SK-N-SH (cell line): ENCODE measurements at regions not wholly inside any gene's neighbourhood (a gene's known extent, or its start where the extent isn't known, plus 50 kb on each side); places are given as distances from the start of the nearest gene placed in this dataset.

Source experiments
- FOSL2 ChIP-seq: IDR thresholded peaks from 2 replicates; pipeline ENCODE4 v1.4.0; 2012; ENCODE audit warnings: low read depth, mild to moderate bottlenecking, moderate library complexity, borderline replicate concordance
- POLR2AphosphoS5 ChIP-seq: IDR thresholded peaks from 2 replicates; pipeline ENCODE4 v1.6.1; 2012; ENCODE audit warnings: low read depth, low read length
- SIN3A ChIP-seq: IDR thresholded peaks from 2 replicates; pipeline ENCODE4 v1.6.1; 2012; ENCODE audit warnings: low read depth, mild to moderate bottlenecking, low read length, moderate library complexity, borderline replicate concordance
- SMC3 ChIP-seq: IDR thresholded peaks from 2 replicates; pipeline ENCODE4 v1.6.1; 2012; ENCODE audit warnings: low read depth, low read length, improper control_type of control experiment
- YY1 ChIP-seq: IDR thresholded peaks from 2 replicates; pipeline ENCODE4 v1.4.0; 2012; ENCODE audit warnings: low read depth, mild to moderate bottlenecking
- TF ChIP-seq, protein P1 (sequence below): fragments of 200-600 bp; sonication (generic); IDR thresholded peaks from 2 replicates; pipeline ENCODE4 v1.6.1; 2017; ENCODE audit warnings: antibody characterized with exemption, mild to moderate bottlenecking, moderate library complexity

DNA sequence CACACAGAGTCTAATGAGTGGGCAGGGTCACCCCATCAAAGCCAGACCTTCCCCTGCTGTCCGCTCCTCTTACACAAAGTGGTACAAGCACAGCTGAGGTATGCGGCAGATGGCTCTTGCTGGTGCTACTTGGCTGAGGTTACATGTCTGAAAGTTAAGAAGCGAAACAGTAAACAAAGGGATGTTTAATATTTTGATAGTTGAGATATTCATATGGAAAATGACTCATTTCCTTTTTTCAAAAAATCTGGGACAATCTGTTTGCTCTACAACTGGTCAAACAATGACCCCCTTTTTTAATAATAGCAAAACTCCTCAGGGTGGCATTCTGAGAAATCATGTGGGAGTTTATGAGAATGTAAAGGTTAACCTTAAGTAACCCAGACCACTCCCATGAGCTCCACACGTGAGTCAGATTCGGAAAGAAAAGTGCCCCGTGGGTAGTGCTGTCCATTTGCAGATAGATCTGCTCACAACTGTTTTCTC lies 245.3 kb downstream of the TBXT start:
- TF ChIP-seq, protein P1, sequence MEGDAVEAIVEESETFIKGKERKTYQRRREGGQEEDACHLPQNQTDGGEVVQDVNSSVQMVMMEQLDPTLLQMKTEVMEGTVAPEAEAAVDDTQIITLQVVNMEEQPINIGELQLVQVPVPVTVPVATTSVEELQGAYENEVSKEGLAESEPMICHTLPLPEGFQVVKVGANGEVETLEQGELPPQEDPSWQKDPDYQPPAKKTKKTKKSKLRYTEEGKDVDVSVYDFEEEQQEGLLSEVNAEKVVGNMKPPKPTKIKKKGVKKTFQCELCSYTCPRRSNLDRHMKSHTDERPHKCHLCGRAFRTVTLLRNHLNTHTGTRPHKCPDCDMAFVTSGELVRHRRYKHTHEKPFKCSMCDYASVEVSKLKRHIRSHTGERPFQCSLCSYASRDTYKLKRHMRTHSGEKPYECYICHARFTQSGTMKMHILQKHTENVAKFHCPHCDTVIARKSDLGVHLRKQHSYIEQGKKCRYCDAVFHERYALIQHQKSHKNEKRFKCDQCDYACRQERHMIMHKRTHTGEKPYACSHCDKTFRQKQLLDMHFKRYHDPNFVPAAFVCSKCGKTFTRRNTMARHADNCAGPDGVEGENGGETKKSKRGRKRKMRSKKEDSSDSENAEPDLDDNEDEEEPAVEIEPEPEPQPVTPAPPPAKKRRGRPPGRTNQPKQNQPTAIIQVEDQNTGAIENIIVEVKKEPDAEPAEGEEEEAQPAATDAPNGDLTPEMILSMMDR, result no peak
- TF ChIP-seq POLR2AphosphoS5 (no peak), SMC3 (no peak), SIN3A (no peak), YY1 (no peak), FOSL2 (no peak)
